ENCODE measurements at regions not wholly inside any gene's neighbourhood (a gene's known extent, or its start where the extent isn't known, plus 50 kb on each side); places are given as distances from the start of the nearest gene placed in this dataset.
A peak's percentile ranks its signal among the peaks of the same experiment; 100 is the strongest.

DNA sequence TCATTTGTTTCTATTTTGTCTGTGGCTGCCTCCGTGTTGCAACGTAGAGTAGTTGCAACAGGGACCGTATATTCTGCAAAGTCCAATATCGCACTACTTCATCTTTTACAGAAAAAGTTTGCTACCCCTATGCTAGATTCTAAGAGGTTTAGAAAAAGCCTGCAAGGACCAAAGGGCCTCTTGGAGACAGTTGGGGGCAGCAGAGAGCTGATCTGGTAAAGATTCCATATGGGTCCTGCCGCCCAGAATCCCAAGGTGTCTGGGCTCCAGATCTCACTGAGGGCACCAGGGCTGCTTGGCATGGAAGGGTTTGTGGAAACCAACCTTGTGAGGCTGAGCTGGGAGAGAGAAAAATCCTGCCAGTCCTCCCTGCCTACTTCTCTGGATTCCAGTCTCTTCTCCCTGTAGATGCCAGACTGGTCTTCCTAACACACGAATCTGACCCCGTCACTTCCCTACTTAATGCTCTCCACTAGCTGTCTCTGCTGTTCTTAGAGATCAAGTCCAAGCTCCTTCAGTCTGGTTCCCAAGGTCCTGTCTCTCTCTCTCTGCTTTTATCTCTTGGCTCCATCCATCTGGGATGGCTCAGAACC is 74.6 kb downstream of the GLRX5 start:
- H3K9me3 ChIP-seq (ENCODE audit: control insufficient read depth, insufficient read depth, low read length) = no peaks in the 10 kb centered on the region
- H3K4me3 ChIP-seq (ENCODE audit: low read depth, low read length) = no peak overlapping the region
- H3K27me3 ChIP-seq (ENCODE audit: control insufficient read depth, insufficient read depth, low read length) = no peaks in the 10 kb centered on the region
- POLR2A ChIA-PET = no interaction called here
- H3K27ac ChIP-seq (ENCODE audit: low read depth, low read length) = no peak overlapping the region
- DNase-seq (ENCODE audit: low read depth, low spot score) = no peak
- CTCF ChIA-PET = interaction anchor here (0.5 to 1.1 kb wide), 4 partner anchors 9 to 1131 kb away, joined by 3 to 6 read pairs (median 4); no protein-coding TSS in a partner anchor
- peak; percentile 58 for TF ChIP-seq CTCF (IDR thresholded peaks at IDR 0.05; ENCODE audit: low read depth, low read length)

DNA sequence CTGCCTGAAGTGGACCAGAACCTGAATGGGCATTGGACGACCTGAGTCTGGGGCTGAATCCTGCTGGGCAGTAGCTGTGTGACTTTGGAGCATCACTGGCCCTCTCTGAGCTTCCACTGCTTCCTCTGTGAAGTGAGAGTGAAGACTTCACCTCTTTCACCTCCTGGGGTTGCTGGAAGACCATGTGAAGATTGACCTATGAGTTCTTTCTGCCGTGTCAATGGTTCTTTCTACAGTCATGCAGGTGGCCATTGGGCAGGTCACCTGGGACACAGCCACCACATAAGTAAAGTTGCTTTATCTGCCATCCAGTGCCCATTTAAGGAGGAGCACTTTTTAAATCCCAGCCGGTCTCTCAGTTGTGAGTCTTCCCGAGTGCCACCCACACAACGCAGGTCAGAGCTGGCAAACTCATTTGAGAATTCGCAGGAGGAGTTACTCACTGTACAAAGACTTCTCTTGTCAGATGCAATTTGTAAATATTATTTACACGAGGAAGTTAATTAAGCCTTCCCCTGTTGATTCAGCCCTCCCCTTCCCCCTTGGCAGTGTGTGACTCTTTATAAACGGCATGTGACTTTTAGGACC is 74.8 kb upstream of the TCL1B start:
- ChIA-PET CTCF (no interaction called here), POLR2A (no interaction called here)
- Histone ChIP-seq H3K9me3 (ENCODE audit: control insufficient read depth, insufficient read depth, low read length) (no peaks in the 10 kb centered on the region), H3K27ac (ENCODE audit: low read depth, low read length) (no peak overlapping the region), H3K27me3 (ENCODE audit: control insufficient read depth, insufficient read depth, low read length) (no peaks in the 10 kb centered on the region), H3K4me3 (ENCODE audit: low read depth, low read length) (no peak overlapping the region)
- no peak for TF ChIP-seq CTCF (IDR thresholded peaks at IDR 0.05; ENCODE audit: low read depth, low read length)
- no peak for DNase-seq (ENCODE audit: low read depth, low spot score)

GRCh38 chr14:95614349-95614748 is 71.9 kb upstream of the TCL1B start:
- no peaks in the 10 kb centered on the region for H3K27me3 ChIP-seq (ENCODE audit: control insufficient read depth, insufficient read depth, low read length)
- CTCF ChIA-PET = no interaction called here
- no peak overlapping the region for H3K27ac ChIP-seq (ENCODE audit: low read depth, low read length)
- no peak for TF ChIP-seq CTCF (IDR thresholded peaks at IDR 0.05; ENCODE audit: low read depth, low read length)
- no peak for DNase-seq (ENCODE audit: low read depth, low spot score)
- H3K4me3 ChIP-seq (ENCODE audit: low read depth, low read length) = no peak overlapping the region
- no peaks in the 10 kb centered on the region for H3K9me3 ChIP-seq (ENCODE audit: control insufficient read depth, insufficient read depth, low read length)
- POLR2A ChIA-PET = no interaction called here

DNA sequence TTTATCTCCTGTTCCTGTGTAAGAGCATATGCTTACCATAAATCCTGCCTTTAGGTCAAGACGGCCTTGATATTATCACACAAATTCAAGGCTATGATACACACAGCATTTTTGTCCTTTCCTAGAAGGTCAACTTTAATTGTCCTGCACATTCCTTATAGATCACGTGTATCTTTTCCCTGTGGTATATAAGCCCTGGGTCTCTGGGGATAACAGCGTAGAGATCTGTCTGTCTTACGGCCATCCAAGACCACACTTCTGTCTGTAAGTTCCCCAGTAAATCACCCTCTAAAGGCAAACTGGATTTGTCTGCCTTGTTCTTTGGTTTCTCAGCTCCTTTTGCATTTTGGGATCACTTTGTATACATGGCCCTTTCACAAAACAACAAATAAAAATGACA is 69.5 kb upstream of the TCL1B start:
- no peak overlapping the region for H3K27ac ChIP-seq (ENCODE audit: low read depth, low read length)
- POLR2A ChIA-PET = no interaction called here
- no peaks in the 10 kb centered on the region for H3K27me3 ChIP-seq (ENCODE audit: control insufficient read depth, insufficient read depth, low read length)
- no peak for TF ChIP-seq CTCF (IDR thresholded peaks at IDR 0.05; ENCODE audit: low read depth, low read length)
- CTCF ChIA-PET = interaction anchor here (1.1 kb wide), 1 partner anchor 48 kb away, joined by 3 read pairs; no protein-coding TSS in a partner anchor
- no peaks in the 10 kb centered on the region; the same call in 1 of the 2 replicates for H3K9me3 ChIP-seq (ENCODE audit: control insufficient read depth, insufficient read depth, low read length)
- no peak overlapping the region for H3K4me3 ChIP-seq (ENCODE audit: low read depth, low read length)
- DNase-seq (ENCODE audit: low read depth, low spot score) = no peak

- no peak for TF ChIP-seq CTCF (IDR thresholded peaks at IDR 0.05; ENCODE audit: low read depth, low read length)
- CTCF ChIA-PET = interaction anchor here (0.8 kb wide), 1 partner anchor 12 kb away, joined by 3 read pairs; no protein-coding TSS in a partner anchor
- H3K4me3 ChIP-seq (ENCODE audit: low read depth, low read length) = no peak overlapping the region
Measured at GRCh38 chr14:95619785-95620417, 66.3 kb upstream of the TCL1B start.

More at GRCh38 chr14:95619785-95620417, 66.3 kb upstream of the TCL1B start:
- Histone ChIP-seq H3K9me3 (ENCODE audit: control insufficient read depth, insufficient read depth, low read length) (no peaks in the 10 kb centered on the region; the same call in 1 of the 2 replicates), H3K27me3 (ENCODE audit: control insufficient read depth, insufficient read depth, low read length) (no peaks in the 10 kb centered on the region), H3K27ac (ENCODE audit: low read depth, low read length) (no peak overlapping the region)
- DNase-seq (ENCODE audit: low read depth, low spot score) = no peak
- POLR2A ChIA-PET = no interaction called here

All from AG04450 (cell line).